ENCODE measurements at regions not wholly inside any gene's neighbourhood (a gene's known extent, or its start where the extent isn't known, plus 50 kb on each side); places are given as distances from the start of the nearest gene placed in this dataset.

DNA sequence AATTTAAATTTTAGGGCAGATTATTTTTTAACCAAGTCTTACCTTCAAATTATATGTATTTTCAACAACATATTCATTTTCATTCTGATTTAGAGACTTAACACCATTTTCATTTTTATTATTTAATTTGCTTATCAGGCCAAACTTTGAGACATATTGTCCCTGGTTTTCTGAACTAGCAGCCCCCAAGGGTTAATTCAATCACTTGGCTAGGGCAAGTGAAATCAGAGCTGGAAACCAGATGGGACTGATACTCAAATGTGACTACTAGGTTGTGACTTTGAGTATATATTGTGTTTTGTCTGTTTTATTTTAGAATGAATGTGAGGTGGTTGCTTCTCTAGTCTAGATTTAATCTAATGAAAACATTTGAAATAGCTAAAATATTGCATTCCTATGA is 198.9 kb upstream of the PTGFR start:
- TF ChIP-seq, protein P1, sequence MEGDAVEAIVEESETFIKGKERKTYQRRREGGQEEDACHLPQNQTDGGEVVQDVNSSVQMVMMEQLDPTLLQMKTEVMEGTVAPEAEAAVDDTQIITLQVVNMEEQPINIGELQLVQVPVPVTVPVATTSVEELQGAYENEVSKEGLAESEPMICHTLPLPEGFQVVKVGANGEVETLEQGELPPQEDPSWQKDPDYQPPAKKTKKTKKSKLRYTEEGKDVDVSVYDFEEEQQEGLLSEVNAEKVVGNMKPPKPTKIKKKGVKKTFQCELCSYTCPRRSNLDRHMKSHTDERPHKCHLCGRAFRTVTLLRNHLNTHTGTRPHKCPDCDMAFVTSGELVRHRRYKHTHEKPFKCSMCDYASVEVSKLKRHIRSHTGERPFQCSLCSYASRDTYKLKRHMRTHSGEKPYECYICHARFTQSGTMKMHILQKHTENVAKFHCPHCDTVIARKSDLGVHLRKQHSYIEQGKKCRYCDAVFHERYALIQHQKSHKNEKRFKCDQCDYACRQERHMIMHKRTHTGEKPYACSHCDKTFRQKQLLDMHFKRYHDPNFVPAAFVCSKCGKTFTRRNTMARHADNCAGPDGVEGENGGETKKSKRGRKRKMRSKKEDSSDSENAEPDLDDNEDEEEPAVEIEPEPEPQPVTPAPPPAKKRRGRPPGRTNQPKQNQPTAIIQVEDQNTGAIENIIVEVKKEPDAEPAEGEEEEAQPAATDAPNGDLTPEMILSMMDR (IDR thresholded peaks at IDR 0.05 in 8 of 11, conservative IDR thresholded peaks at IDR 0.05 in 3 of 11), result no peak
- TF ChIP-seq POLR2A (IDR thresholded peaks at IDR 0.05), result no peak
- TF ChIP-seq POLR2AphosphoS5 (IDR thresholded peaks at IDR 0.05), result no peak

Measured in spleen (tissue), 7 donors.